Caco-2 (cell line): ENCODE measurements at regions not wholly inside any gene's neighbourhood (a gene's known extent, or its start where the extent isn't known, plus 50 kb on each side); places are given as distances from the start of the nearest gene placed in this dataset.

Experiments used
- BruUV-seq: library from RNA; stranded (reverse); fragments of 400-500 nt; replicated peaks from 2 replicates; lab custom pipeline; 2021; lab: Mats Ljungman, UMichigan
- CTCF ChIA-PET: fragments of 300-600 bp; sonication (Branson Sonifier 250); formaldehyde crosslinking; loops from one replicate; lab custom pipeline; 2022; ENCODE audit warnings: antibody characterized with exemption; lab: Charles Lee
- POLR2A ChIA-PET: fragments of 300-600 bp; sonication (Branson Sonifier 250); formaldehyde crosslinking; loops from one replicate; lab custom pipeline; 2022; ENCODE audit warnings: antibody characterized with exemption; lab: Charles Lee
- DNase-seq, 2 experiments: peaks; one replicate each; pipeline versions ENCODE4 v3.0.0 to v3.0.0-alpha.2; 2020 to 2022
- H3K27me3 ChIP-seq: replicated peaks from 2 replicates; pipeline ENCODE4 v1.6.0; 2011; ENCODE audit warnings: low read length; ENCODE audit not compliant: control insufficient read depth, insufficient read depth
- H3K36me3 ChIP-seq: 2 replicates; pipeline ENCODE4 v1.5.1; 2011; ENCODE audit warnings: low read length; ENCODE audit not compliant: control insufficient read depth, insufficient read depth
- H3K4me1 ChIP-seq: fragments of 250-450 bp; sonication (Bioruptor Pico); 2 replicates; pipeline ENCODE4 v1.5.1; 2020; ENCODE audit warnings: mild to moderate bottlenecking
- H3K4me3 ChIP-seq: 2 replicates; pipeline ENCODE4 v1.5.1; 2011; ENCODE audit warnings: low read depth, mild to moderate bottlenecking, control low read depth, low read length
- H3K9me3 ChIP-seq: fragments of 250-450 bp; sonication (Bioruptor Pico); 2 replicates; pipeline ENCODE4 v1.5.1; 2020; ENCODE audit warnings: mild to moderate bottlenecking, moderate library complexity
- H3K27ac Mint-ChIP-seq: one replicate; pipeline ENCODE4 v1.8.0; 2022; ENCODE audit warnings: mixed read lengths; ENCODE audit not compliant: unreplicated experiment
- H3K27me3 Mint-ChIP-seq: one replicate; pipeline ENCODE4 v1.8.0; 2022; ENCODE audit warnings: mixed read lengths; ENCODE audit not compliant: insufficient read depth, unreplicated experiment
- H3K36me3 Mint-ChIP-seq: one replicate; pipeline ENCODE4 v1.8.0; 2022; ENCODE audit warnings: mild to moderate bottlenecking, mixed read lengths; ENCODE audit not compliant: insufficient read depth, unreplicated experiment
- H3K4me1 Mint-ChIP-seq: one replicate; pipeline ENCODE4 v1.8.0; 2022; ENCODE audit warnings: low read depth, mixed read lengths; ENCODE audit not compliant: unreplicated experiment
- H3K4me3 Mint-ChIP-seq: one replicate; pipeline ENCODE4 v1.8.0; 2022; ENCODE audit warnings: mild to moderate bottlenecking, moderate library complexity, mixed read lengths; ENCODE audit not compliant: unreplicated experiment
- H3K9me3 Mint-ChIP-seq: one replicate; pipeline ENCODE4 v1.8.0; 2022; ENCODE audit warnings: mixed read lengths; ENCODE audit not compliant: unreplicated experiment
- intact Hi-C: fragments of 100-400 bp; cut with micrococcal nuclease; formaldehyde crosslinking; loops from one replicate; pipeline ENCODE4 v1.10.0; 2022; ENCODE audit not compliant: unreplicated experiment
- TF ChIP-seq, protein P1 (sequence below), 2 experiments: fragments of 200-600 bp in 1 of 2; IDR thresholded peaks; 1 replicate in 1 of 2; 2 replicates in 1 of 2; pipeline versions ENCODE4 v1.5.1 to v1.8.0; 2011 to 2022; ENCODE audit warnings: antibody characterized with exemption in 1 of 2, control low read depth in 1 of 2, inconsistent platforms in 1 of 2, low read depth in 1 of 2, low read length in 1 of 2, mild to moderate bottlenecking in 1 of 2, moderate library complexity in 1 of 2; ENCODE audit not compliant: insufficient read depth in 1 of 2, severe bottlenecking in 1 of 2, unreplicated experiment in 1 of 2

DNA sequence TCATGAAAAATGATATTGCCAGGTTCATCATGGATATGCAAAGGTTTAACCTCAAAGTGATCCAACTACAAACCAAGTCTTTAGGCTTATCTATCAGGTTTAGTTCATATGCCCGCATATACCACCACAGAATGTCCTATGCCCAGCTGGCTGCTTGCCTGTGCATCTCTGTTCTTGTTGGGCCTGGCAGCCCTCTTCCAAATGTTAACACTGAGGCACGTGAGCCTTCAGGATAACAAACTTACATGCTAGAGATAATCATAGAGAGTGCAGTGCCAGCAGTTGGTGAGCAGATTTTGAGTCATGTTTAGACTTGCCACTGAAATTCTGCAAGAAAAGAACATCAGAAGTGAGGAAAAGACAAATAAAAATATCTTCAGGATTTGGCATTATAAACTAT is 607.9 kb upstream of the TMPRSS15 start:
- no peaks in the 10 kb centered on the region for H3K36me3 ChIP-seq
- no peaks in the 10 kb centered on the region for H3K9me3 ChIP-seq
- H3K36me3 Mint-ChIP-seq, result no peaks in the 10 kb centered on the region
- TF ChIP-seq, protein P1, sequence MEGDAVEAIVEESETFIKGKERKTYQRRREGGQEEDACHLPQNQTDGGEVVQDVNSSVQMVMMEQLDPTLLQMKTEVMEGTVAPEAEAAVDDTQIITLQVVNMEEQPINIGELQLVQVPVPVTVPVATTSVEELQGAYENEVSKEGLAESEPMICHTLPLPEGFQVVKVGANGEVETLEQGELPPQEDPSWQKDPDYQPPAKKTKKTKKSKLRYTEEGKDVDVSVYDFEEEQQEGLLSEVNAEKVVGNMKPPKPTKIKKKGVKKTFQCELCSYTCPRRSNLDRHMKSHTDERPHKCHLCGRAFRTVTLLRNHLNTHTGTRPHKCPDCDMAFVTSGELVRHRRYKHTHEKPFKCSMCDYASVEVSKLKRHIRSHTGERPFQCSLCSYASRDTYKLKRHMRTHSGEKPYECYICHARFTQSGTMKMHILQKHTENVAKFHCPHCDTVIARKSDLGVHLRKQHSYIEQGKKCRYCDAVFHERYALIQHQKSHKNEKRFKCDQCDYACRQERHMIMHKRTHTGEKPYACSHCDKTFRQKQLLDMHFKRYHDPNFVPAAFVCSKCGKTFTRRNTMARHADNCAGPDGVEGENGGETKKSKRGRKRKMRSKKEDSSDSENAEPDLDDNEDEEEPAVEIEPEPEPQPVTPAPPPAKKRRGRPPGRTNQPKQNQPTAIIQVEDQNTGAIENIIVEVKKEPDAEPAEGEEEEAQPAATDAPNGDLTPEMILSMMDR (IDR thresholded peaks at IDR 0.05; ENCODE audit: insufficient read depth in 1 of 2, low read depth in 1 of 2, low read length in 1 of 2, severe bottlenecking in 1 of 2, unreplicated experiment in 1 of 2), result no peak
- intact Hi-C loops, result no loop called here
- H3K4me1 ChIP-seq, result no peaks in the 10 kb centered on the region
- H3K9me3 Mint-ChIP-seq, result no peaks in the 10 kb centered on the region
- CTCF ChIA-PET, result interaction anchor here (0.6 kb wide), 1 partner anchor 13 kb away, joined by 4 read pairs; no protein-coding TSS in a partner anchor
- no peaks in the 10 kb centered on the region for H3K27me3 ChIP-seq
- no peak overlapping the region for H3K27ac Mint-ChIP-seq
- DNase-seq, result no peak
- no peak overlapping the region for H3K4me3 Mint-ChIP-seq
- no peak overlapping the region for H3K4me3 ChIP-seq
- BruUV-seq, result no TSS peak
- POLR2A ChIA-PET, result no interaction called here
- no peaks in the 10 kb centered on the region for H3K27me3 Mint-ChIP-seq
- no peaks in the 10 kb centered on the region for H3K4me1 Mint-ChIP-seq

GRCh38 chr21:19013916-19014315 is 610.3 kb upstream of the TMPRSS15 start:
- ChIA-PET CTCF (no interaction called here), POLR2A (no interaction called here)
- H3K4me3 Mint-ChIP-seq, result no peak overlapping the region
- no peak overlapping the region for H3K4me3 ChIP-seq
- no peaks in the 10 kb centered on the region for H3K27me3 ChIP-seq
- no peaks in the 10 kb centered on the region for H3K36me3 Mint-ChIP-seq
- no peaks in the 10 kb centered on the region for H3K36me3 ChIP-seq
- no peak overlapping the region for H3K27ac Mint-ChIP-seq
- H3K9me3 ChIP-seq, result no peaks in the 10 kb centered on the region
- no TSS peak for BruUV-seq
- H3K27me3 Mint-ChIP-seq, result no peaks in the 10 kb centered on the region
- H3K9me3 Mint-ChIP-seq, result no peaks in the 10 kb centered on the region
- intact Hi-C loops, result no loop called here
- H3K4me1 ChIP-seq, result no peaks in the 10 kb centered on the region
- no peak for DNase-seq
- TF ChIP-seq, protein P1 (IDR thresholded peaks at IDR 0.05; ENCODE audit: insufficient read depth in 1 of 2, low read depth in 1 of 2, low read length in 1 of 2, severe bottlenecking in 1 of 2, unreplicated experiment in 1 of 2), result no peak
- no peaks in the 10 kb centered on the region for H3K4me1 Mint-ChIP-seq

- no peak for DNase-seq
- no peaks in the 10 kb centered on the region for H3K4me1 Mint-ChIP-seq
- Histone ChIP-seq H3K9me3 (no peaks in the 10 kb centered on the region), H3K27me3 (no peaks in the 10 kb centered on the region), H3K4me3 (no peak overlapping the region), H3K4me1 (no peaks in the 10 kb centered on the region), H3K36me3 (no peaks in the 10 kb centered on the region)
- POLR2A ChIA-PET, result no interaction called here
- H3K27ac Mint-ChIP-seq, result no peak overlapping the region
- no peaks in the 10 kb centered on the region for H3K36me3 Mint-ChIP-seq
- CTCF ChIA-PET, result no interaction called here
- TF ChIP-seq, protein P1 (IDR thresholded peaks at IDR 0.05; ENCODE audit: insufficient read depth in 1 of 2, low read depth in 1 of 2, low read length in 1 of 2, severe bottlenecking in 1 of 2, unreplicated experiment in 1 of 2), result no peak
- no peaks in the 10 kb centered on the region for H3K9me3 Mint-ChIP-seq
- intact Hi-C loops, result no loop called here
- H3K4me3 Mint-ChIP-seq, result no peak overlapping the region
- no peaks in the 10 kb centered on the region for H3K27me3 Mint-ChIP-seq
- no TSS peak for BruUV-seq
Observed at GRCh38 chr21:19018529-19018928, 614.9 kb upstream of the TMPRSS15 start.
